Left ventricle myocardium inferior (tissue), 1 donor: ENCODE measurements at regions not wholly inside any gene's neighbourhood (a gene's known extent, or its start where the extent isn't known, plus 50 kb on each side); places are given as distances from the start of the nearest gene placed in this dataset.

ENCODE experiments used
- DNase-seq: peaks from one replicate; pipeline ENCODE4 v3.0.0-alpha.2; 2020
- H3K27ac ChIP-seq: fragments of 200-600 bp; replicated peaks from 2 replicates; pipeline ENCODE4 v1.8.0; 2021
- H3K27me3 ChIP-seq: fragments of 200-600 bp; 2 replicates; pipeline ENCODE4 v1.8.0; 2021; ENCODE audit warnings: low read depth
- H3K36me3 ChIP-seq: fragments of 200-600 bp; 2 replicates; pipeline ENCODE4 v1.8.0; 2021
- H3K4me1 ChIP-seq: fragments of 200-600 bp; 2 replicates; pipeline ENCODE4 v1.8.0; 2021
- H3K4me3 ChIP-seq: fragments of 200-600 bp; 2 replicates; pipeline ENCODE4 v1.8.0; 2021; ENCODE audit warnings: mild to moderate bottlenecking, moderate library complexity
- H3K9me3 ChIP-seq: fragments of 200-600 bp; replicated peaks from 2 replicates; pipeline ENCODE4 v1.8.0; 2021
- CTCF ChIP-seq: fragments of 200-600 bp; IDR thresholded peaks from 2 replicates; pipeline ENCODE4 v1.8.0; 2021; ENCODE audit warnings: antibody characterized with exemption, mild to moderate bottlenecking, borderline replicate concordance
- intact Hi-C: fragments of 100-400 bp; cut with micrococcal nuclease; formaldehyde crosslinking; loops from one replicate; pipeline ENCODE4 v1.11.0; 2022
- donor health status: DM: no; HTN: yes; CAD: no; lungs with severe emphysema.

- no peaks in the 10 kb centered on the region for H3K36me3 ChIP-seq
- intact Hi-C loops = no loop called here
- no peak overlapping the region for H3K27ac ChIP-seq
- no peak for TF ChIP-seq CTCF
- H3K4me1 ChIP-seq = no peaks in the 10 kb centered on the region
- H3K27me3 ChIP-seq = no peaks in the 10 kb centered on the region
- H3K4me3 ChIP-seq = no peak overlapping the region
- no peaks in the 10 kb centered on the region for H3K9me3 ChIP-seq
- DNase-seq = no peak
These were observed 82.9 kb upstream of the NHS start for GRCh38 chrX:17292111-17292527.

GRCh38 chrX:17294561-17294960 is 80.4 kb upstream of the NHS start:
- Histone ChIP-seq H3K27ac (no peak overlapping the region), H3K27me3 (no peaks in the 10 kb centered on the region), H3K9me3 (no peaks in the 10 kb centered on the region), H3K4me3 (no peak overlapping the region), H3K36me3 (no peaks in the 10 kb centered on the region), H3K4me1 (no peaks in the 10 kb centered on the region)
- DNase-seq = no peak
- no peak for TF ChIP-seq CTCF
- intact Hi-C loops = no loop called here

- no peaks in the 10 kb centered on the region for H3K4me1 ChIP-seq
- no peaks in the 10 kb centered on the region for H3K36me3 ChIP-seq
- H3K27ac ChIP-seq = no peak overlapping the region
- H3K27me3 ChIP-seq = no peaks in the 10 kb centered on the region
- TF ChIP-seq CTCF = no peak
- no peaks in the 10 kb centered on the region for H3K9me3 ChIP-seq
- intact Hi-C loops = no loop called here
- no peak for DNase-seq
- H3K4me3 ChIP-seq = no peak overlapping the region
These were observed 79.2 kb upstream of the NHS start for GRCh38 chrX:17295791-17296190.

GRCh38 chrX:17298564-17298963 is 76.4 kb upstream of the NHS start:
- Histone ChIP-seq H3K4me3 (no peak overlapping the region), H3K27me3 (no peaks in the 10 kb centered on the region), H3K36me3 (no peaks in the 10 kb centered on the region), H3K9me3 (no peaks in the 10 kb centered on the region), H3K27ac (no peak overlapping the region), H3K4me1 (no peaks in the 10 kb centered on the region)
- intact Hi-C loops = no loop called here
- TF ChIP-seq CTCF = no peak
- DNase-seq = no peak

- no peaks in the 10 kb centered on the region for H3K9me3 ChIP-seq
- H3K27me3 ChIP-seq = no peaks in the 10 kb centered on the region
- H3K4me1 ChIP-seq = no peaks in the 10 kb centered on the region
- no peak for TF ChIP-seq CTCF
- intact Hi-C loops = no loop called here
- no peak overlapping the region for H3K27ac ChIP-seq
- H3K4me3 ChIP-seq = peak overlapping the region; percentile 25
- no peak for DNase-seq
- H3K36me3 ChIP-seq = no peaks in the 10 kb centered on the region
These were observed 75.8 kb upstream of the NHS start for GRCh38 chrX:17299206-17299605.

GRCh38 chrX:17323397-17323796 is 51.6 kb upstream of the NHS start:
- no peak for DNase-seq
- no peaks in the 10 kb centered on the region for H3K9me3 ChIP-seq
- TF ChIP-seq CTCF = no peak
- no peaks in the 10 kb centered on the region for H3K36me3 ChIP-seq
- no peak overlapping the region for H3K27ac ChIP-seq
- H3K27me3 ChIP-seq = no peaks in the 10 kb centered on the region
- no peak overlapping the region for H3K4me3 ChIP-seq
- intact Hi-C loops = no loop called here
- H3K4me1 ChIP-seq = no peaks in the 10 kb centered on the region
